HG02938 (cell line): ENCODE measurements at regions not wholly inside any gene's neighbourhood (a gene's known extent, or its start where the extent isn't known, plus 50 kb on each side); places are given as distances from the start of the nearest gene placed in this dataset.
"Not testable (repeated sequence)": the region's sequence is repeated elsewhere in the genome, so short reads cannot be mapped to it uniquely, and the experiment has no call there.

Experiments used
- ATAC-seq: cut with Tn5 transposase; IDR thresholded peaks from one replicate; pipeline ENCODE4 v1.9.1; 2021; ENCODE audit warnings: mild to moderate bottlenecking, moderate library complexity; ENCODE audit not compliant: unreplicated experiment

GRCh38 chr4:95898226-95898625 lies 58.3 kb downstream of the PDHA2 start:
- ATAC-seq: no peak

GRCh38 chr4:95909211-95909610 lies 69.3 kb downstream of the PDHA2 start:
- no peak for ATAC-seq

DNA sequence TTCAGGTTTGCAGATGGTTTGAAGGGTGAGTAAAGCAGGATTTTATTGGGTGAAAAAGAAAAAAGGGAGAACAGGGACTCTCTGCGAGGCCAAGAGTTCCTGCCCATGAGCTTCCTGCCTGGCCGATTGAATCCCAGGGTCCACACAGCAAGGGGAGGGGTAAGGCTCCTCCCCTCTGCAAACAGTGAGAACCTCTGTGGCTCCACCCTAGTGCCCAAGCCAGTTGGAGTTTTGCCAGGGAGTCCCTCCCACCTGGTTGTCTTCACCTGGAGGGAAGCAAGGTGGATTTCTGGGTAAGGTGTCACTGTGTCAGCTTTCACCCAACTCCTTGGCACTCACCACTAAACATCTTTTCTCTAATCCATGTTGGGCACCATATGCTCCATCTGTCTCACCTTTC lies 70.9 kb downstream of the PDHA2 start:
- no peak for ATAC-seq

- ATAC-seq: no peak
Observed at GRCh38 chr4:95921470-95921869, 81.6 kb downstream of the PDHA2 start.

DNA sequence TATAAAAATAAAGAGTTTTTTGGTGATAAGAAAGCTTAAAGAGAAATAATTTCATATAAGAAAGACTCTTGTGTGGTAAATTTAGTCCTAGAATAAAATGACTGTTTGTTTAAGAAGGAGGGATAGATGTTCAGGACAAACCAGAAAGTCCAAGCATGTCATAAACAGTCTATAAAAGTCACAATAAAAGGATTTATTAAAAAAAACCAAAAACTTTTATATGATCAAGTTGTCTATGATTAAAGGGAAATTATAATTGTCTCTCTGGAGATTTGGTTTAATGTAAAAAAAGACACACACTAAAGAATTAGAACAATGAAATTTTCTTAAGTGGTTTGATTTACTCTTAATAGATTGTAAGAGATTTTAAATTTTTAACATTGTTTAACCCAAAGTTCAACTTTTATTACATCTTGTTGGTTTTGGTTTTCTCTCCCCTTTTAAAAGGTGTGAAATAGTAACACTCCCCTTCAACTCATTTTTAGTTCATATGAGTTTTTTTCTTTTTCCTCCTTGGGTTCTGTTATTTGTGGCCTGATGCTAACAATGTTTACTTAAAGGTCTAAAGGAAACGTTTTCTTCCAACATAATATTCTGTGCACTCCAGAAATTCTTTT lies 89.7 kb downstream of the PDHA2 start:
- ATAC-seq: no peak

- ATAC-seq: no peak
Observed at GRCh38 chr4:95939141-95939540, 99.2 kb downstream of the PDHA2 start.

DNA sequence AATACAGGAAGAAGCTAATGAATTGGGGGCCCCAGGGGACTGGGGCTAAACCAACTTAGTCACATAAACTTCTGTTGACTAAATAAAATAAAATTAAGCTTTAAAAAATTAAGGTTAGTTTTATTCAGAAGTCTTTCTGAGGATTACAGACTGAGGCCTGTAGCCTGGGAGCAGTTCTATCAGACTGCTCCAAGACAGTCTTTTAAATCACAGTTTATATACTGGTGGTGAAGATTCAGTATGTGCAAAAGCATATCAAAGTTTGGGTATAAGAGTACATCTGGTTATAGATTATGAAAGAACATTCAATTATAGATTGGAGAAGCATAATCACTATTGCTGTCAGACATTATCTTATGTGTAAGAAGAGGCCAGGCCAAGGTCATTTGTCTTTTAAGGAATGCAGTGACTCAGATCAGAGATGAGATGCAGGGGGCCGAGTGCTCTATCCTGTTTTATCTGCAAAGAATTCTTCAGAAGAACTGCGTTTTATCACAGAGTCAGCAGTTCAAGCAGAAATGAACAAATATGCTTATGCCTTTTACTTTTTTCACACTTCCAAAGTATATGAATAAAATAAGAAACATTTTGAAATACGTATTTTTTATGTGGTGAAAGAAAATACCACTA lies 109.4 kb downstream of the PDHA2 start:
- ATAC-seq: no peak

GRCh38 chr4:95949808-95950207 lies 109.9 kb downstream of the PDHA2 start:
- no peak for ATAC-seq

GRCh38 chr4:95952538-95952937 lies 112.6 kb downstream of the PDHA2 start:
- ATAC-seq: not testable (repeated sequence)

DNA sequence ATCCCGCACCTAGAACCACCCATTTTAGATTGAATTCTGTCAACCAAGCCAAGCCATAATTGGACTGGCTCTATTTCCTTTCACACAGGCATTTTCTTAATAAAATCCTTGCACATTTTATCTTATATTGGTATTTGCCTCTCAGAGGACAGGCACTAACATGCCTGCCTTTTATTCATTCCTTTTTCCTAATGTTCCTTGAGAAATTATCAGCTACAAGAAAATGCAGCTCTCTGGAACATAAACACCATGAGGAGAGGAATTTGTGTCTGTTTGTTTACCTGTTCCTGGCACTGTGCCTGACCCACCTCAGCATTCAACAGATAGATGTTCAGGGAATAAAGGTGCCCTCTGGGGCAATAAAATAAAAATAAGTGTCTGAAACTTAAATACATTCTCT lies 116.2 kb downstream of the PDHA2 start:
- no peak for ATAC-seq

DNA sequence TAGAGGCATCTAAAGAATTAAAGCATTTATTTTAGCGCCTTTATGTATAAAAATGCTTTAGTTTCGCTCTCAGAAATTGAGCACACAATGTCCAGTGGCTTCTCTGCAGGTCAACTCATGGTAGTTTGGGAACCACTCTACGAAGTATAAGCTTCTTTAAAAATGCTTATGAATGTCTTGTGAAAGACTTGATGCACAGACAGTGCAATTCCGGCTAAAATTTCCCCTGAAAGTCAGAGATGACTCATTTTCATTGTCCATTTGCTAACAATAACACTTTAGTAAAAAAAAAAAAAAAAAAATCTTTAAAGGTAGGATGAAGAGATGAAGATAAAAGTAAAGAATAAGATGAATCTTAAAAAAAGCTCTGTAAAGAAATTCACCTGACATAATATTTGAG lies 117.2 kb downstream of the PDHA2 start:
- no peak for ATAC-seq

DNA sequence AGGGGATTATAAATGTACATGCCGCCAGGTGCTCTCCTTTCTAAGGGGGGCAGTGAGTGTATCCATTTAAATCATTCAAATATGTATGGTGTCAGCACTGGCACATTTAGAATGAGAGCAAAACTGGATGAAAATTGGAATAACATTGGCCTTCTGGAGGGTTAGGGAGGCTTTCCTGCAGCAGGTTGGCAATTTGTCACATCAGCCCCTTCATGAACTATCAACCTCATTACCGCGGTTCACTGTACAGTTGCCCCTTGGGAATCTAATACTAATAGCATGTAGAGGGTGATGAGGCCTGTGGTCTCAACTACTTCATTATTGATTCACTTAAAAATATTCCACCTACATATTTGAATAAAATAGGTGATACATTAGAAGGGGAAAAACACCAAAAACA lies 117.9 kb downstream of the PDHA2 start:
- ATAC-seq: no peak

- no peak for ATAC-seq
Observed at GRCh38 chr4:95959182-95959581, 119.3 kb downstream of the PDHA2 start.

GRCh38 chr4:95959633-95960032 lies 119.7 kb downstream of the PDHA2 start:
- no peak for ATAC-seq

- ATAC-seq: no peak
Observed at GRCh38 chr4:95963456-95963855, 123.6 kb downstream of the PDHA2 start.

DNA sequence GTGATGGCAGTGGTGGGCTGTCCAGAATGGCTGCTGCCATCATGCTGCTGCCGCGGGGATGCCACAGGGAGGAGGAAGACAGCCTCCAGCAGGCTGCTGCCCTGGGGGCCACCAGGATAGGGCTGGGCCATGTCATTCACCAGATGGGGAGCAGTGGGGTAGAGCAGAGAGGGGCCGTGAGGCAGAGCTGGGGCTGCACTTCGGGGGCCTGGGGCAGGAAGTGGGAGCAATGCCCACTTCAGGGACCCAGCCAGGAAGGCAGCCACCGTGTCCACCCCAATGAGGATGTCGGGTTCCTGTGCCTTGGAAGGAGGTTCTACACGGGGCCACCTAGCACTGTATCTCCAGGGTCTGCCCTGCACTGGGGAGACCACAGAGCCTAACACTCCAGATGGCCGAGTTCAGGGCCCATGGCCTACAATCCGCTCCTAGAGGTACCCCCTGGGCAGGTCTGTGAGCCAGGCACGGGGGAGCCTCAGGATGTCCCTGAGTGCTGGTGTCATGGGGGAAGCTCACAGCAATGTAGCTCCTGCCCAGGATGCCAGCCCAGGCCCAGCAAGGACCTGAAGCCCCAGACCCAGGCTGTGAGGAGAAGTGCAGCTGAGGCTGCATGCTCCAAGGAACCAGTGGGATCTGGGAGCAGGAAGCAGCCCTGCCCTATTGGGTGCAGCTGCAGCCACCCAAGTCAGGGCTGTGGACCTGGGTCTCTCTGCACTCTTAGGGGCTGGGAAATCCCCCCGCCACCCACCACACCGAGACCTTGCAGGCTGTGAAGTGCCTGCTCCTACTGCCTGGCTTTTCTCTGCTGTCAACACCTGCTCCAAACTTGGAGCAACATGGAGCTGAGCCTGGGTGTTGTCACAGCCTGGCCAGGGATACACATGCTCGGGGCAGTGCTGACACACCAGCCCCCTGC lies 140.3 kb downstream of the PDHA2 start:
- ATAC-seq: no peak

DNA sequence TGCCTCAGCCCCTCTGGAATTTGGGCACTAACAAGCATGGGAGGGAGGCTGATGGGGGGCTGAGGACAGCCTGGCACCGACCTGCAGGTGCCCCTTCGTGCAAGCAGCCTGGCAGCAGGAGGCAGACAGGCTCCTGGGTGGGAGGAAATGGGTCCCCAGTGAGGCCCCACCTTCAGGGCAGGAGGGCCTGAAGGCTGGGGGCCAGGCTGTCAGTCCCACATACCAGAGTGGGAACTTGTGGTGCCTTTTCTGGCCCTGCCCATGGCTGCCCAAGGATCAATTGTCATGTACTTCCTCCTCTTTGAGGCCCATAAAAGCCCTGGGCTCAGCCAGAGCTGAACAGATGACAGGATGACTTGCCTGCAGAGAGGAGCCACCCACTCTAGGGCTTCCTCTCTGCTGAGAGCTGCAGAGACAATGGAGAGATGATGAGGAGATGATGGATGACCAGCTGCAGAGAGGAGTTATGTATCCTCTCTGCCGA lies 141.0 kb downstream of the PDHA2 start:
- ATAC-seq: no peak

DNA sequence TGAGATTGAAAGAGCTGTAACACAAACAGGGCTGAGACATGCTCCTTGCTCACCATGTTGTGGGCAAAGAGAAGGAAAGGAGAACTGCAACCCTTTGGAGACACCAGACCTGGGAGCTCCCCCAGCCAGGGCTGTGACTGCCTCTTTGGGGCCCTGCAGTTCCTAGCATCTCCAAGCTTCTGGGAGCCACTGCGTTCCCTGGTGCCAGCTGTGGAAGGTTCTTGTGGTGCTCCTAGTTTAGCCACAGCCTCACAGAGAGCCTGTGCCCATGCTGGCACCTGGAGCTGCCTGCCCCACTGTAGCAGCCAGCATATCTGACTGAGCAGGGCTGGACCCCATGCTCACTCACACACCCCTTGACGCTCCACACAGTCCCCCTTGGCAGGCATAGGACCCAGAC lies 141.7 kb downstream of the PDHA2 start:
- ATAC-seq: no peak

DNA sequence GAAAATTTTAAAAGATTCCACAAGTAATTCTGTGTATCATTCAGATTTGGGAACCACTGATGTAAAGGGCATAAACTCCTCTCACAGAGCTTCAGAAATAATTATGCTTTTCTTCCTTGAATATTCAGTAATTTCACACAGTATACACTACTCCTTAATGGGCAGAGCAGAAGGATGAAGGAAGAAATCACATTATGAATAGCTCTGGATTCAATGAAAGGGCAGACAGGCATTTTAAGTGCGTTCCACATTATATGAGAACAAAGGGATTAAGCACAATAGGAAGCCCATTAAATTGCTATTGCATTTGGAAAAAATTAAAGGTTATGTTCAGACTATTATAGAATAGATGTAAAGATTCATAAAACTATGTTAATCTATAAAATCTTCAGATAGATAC lies 142.6 kb downstream of the PDHA2 start:
- no peak for ATAC-seq

GRCh38 chr4:95984081-95984480 lies 144.2 kb downstream of the PDHA2 start:
- no peak for ATAC-seq

- no peak for ATAC-seq
Observed at GRCh38 chr4:95985051-95985450, 145.2 kb downstream of the PDHA2 start.
